Testis (tissue), 2 donors: ENCODE measurements at regions not wholly inside any gene's neighbourhood (a gene's known extent, or its start where the extent isn't known, plus 50 kb on each side); places are given as distances from the start of the nearest gene placed in this dataset.

Experiments used
- CTCF ChIP-seq, 3 experiments: fragments of 450-650 bp in 2 of 3; fragments of 200-600 bp in 1 of 3; sonication (generic) in 1 of 3; IDR thresholded peaks; one replicate each; pipeline ENCODE4 v1.5.1; 2016 to 2019; ENCODE audit warnings: antibody characterized with exemption in 3 of 3, mild to moderate bottlenecking in 2 of 3, moderate library complexity in 1 of 3
- POLR2A ChIP-seq: fragments of 450-650 bp; IDR thresholded peaks from one replicate; pipeline ENCODE4 v1.6.1; 2017; ENCODE audit warnings: antibody characterized with exemption, mild to moderate bottlenecking, moderate library complexity

GRCh38 chr2:241942416-241943208 is 73.1 kb downstream of the RTP5 start:
- TF ChIP-seq CTCF (IDR thresholded peaks at IDR 0.05) = no peak
- no peak for TF ChIP-seq POLR2A
